ENCODE measurements at regions not wholly inside any gene's neighbourhood (a gene's known extent, or its start where the extent isn't known, plus 50 kb on each side); places are given as distances from the start of the nearest gene placed in this dataset.

DNA sequence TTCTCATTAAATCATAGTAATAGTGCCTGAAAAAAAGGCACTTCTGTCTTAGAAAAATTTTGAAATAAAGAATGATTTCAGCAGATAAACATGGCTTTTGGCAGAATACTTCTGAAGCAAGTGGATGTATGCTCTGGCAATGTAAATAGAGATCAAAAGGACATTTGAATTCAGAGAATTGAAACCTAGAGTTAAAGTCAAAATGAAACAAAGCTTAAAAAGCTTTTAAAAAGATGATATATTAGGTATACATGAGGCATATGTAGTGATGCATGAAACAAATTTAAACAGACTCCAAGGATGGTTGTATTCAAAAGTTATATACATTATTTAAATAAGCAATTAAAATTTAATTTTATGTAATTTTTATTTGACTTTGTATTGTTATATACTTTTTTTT lies 1344.5 kb upstream of the TMEFF2 start:
- TF ChIP-seq CTCF (IDR thresholded peaks at IDR 0.05; ENCODE audit: low read depth, low read length) (no peak), EZH2phosphoT487 (IDR thresholded peaks at IDR 0.05; ENCODE audit: low read depth) (no peak)
